MM.1S (cell line): ENCODE measurements at regions not wholly inside any gene's neighbourhood (a gene's known extent, or its start where the extent isn't known, plus 50 kb on each side); places are given as distances from the start of the nearest gene placed in this dataset.
A peak's percentile ranks its signal among the peaks of the same experiment; 100 is the strongest.

Experiments used
- DNase-seq: peaks from one replicate; pipeline ENCODE4 v3.0.0-alpha.2; 2015
- H2AFZ ChIP-seq: fragments of 300-600 bp; sonication (generic); 2 replicates; pipeline ENCODE4 v1.6.0; 2016; ENCODE audit warnings: antibody characterized with exemption, low read length
- H3F3A ChIP-seq: fragments of 300-600 bp; sonication (generic); 2 replicates; pipeline ENCODE4 v1.6.1; 2016; ENCODE audit warnings: mild to moderate bottlenecking, antibody characterized with exemption, low read length, moderate library complexity, mixed read lengths; ENCODE audit not compliant: insufficient read depth
- H3K27ac ChIP-seq: fragments of 300-600 bp; sonication (generic); 2 replicates; pipeline ENCODE4 v1.5.1; 2016; ENCODE audit warnings: mild to moderate bottlenecking, low read length
- H3K27me3 ChIP-seq: fragments of 300-600 bp; sonication (generic); replicated peaks from 2 replicates; pipeline ENCODE4 v1.6.0; 2016; ENCODE audit warnings: low read length; ENCODE audit not compliant: insufficient read depth
- H3K36me3 ChIP-seq: fragments of 300-600 bp; sonication (generic); replicated peaks from 2 replicates; pipeline ENCODE4 v1.6.1; 2016; ENCODE audit warnings: mild to moderate bottlenecking, low read length, mixed read lengths; ENCODE audit not compliant: insufficient read depth
- H3K4me1 ChIP-seq: fragments of 300-600 bp; sonication (generic); 2 replicates; pipeline ENCODE4 v1.6.1; 2016; ENCODE audit warnings: low read length, mixed read lengths
- H3K4me2 ChIP-seq: fragments of 300-600 bp; sonication (generic); 2 replicates; pipeline ENCODE4 v1.6.0; 2016; ENCODE audit warnings: low read depth, low read length
- H3K4me3 ChIP-seq: fragments of 300-600 bp; sonication (generic); 2 replicates; pipeline ENCODE4 v1.5.1; 2016; ENCODE audit warnings: low read length, mixed read lengths
- H3K79me2 ChIP-seq: fragments of 300-600 bp; sonication (generic); 2 replicates; pipeline ENCODE4 v1.6.1; 2016; ENCODE audit warnings: mixed run types, low read length, mixed read lengths
- H3K9ac ChIP-seq: fragments of 300-600 bp; sonication (generic); 2 replicates; pipeline ENCODE4 v1.6.1; 2016; ENCODE audit warnings: low read length, mixed read lengths
- H3K9me2 ChIP-seq: fragments of 300-600 bp; sonication (generic); replicated peaks from 2 replicates; pipeline ENCODE4 v1.6.1; 2016; ENCODE audit warnings: mild to moderate bottlenecking, low read length, mixed read lengths; ENCODE audit not compliant: insufficient read depth
- H3K9me3 ChIP-seq: fragments of 300-600 bp; sonication (generic); replicated peaks from 2 replicates; pipeline ENCODE4 v1.6.1; 2016; ENCODE audit warnings: mild to moderate bottlenecking, low read length, mixed read lengths; ENCODE audit not compliant: insufficient read depth
- H4K20me1 ChIP-seq: fragments of 300-600 bp; sonication (generic); 2 replicates; pipeline ENCODE4 v1.6.1; 2016; ENCODE audit warnings: mild to moderate bottlenecking, low read length, moderate library complexity, mixed read lengths; ENCODE audit not compliant: insufficient read depth
- CTCF ChIP-seq: fragments of 300-600 bp; sonication (generic); IDR thresholded peaks from 2 replicates; pipeline ENCODE4 v1.5.1; 2016; ENCODE audit warnings: antibody characterized with exemption, low read length, mixed read lengths
- EZH2 ChIP-seq: fragments of 300-600 bp; sonication (generic); optimal IDR thresholded peaks from 2 replicates; pipeline ENCODE3; 2017; ENCODE audit warnings: low read depth, mild to moderate bottlenecking, antibody characterized with exemption, low read length, mixed read lengths
- EZH2phosphoT487 ChIP-seq: fragments of 300-600 bp; sonication (generic); IDR thresholded peaks from 2 replicates; pipeline ENCODE4 v1.6.1; 2018; ENCODE audit warnings: antibody characterized with exemption, low read length

GRCh38 chrX:39157006-39157405 lies 355.7 kb downstream of the MID1IP1 start:
- no peaks in the 10 kb centered on the region for H3K79me2 ChIP-seq
- no peaks in the 10 kb centered on the region for H4K20me1 ChIP-seq
- no peak for DNase-seq
- no peaks in the 10 kb centered on the region for H3K36me3 ChIP-seq
- no peak overlapping the region for H3K4me3 ChIP-seq
- no peaks in the 10 kb centered on the region for H3K27me3 ChIP-seq
- H3F3A ChIP-seq = peaks cover 7% of the 10 kb centered on the region; the same call in 1 of the 2 replicates
- peaks cover 36% of the 10 kb centered on the region; the same call in 1 of the 2 replicates for H3K4me1 ChIP-seq
- no peak overlapping the region for H3K4me2 ChIP-seq
- no peaks in the 10 kb centered on the region for H3K9me2 ChIP-seq
- no peak overlapping the region for H2AFZ ChIP-seq
- TF ChIP-seq EZH2phosphoT487 (no peak), EZH2 (no peak), CTCF (no peak)
- H3K9me3 ChIP-seq = no peaks in the 10 kb centered on the region
- H3K9ac ChIP-seq = no peak overlapping the region
- no peak overlapping the region for H3K27ac ChIP-seq

- no peak overlapping the region for H3K4me3 ChIP-seq
- H3K27ac ChIP-seq = no peak overlapping the region
- H3F3A ChIP-seq = peaks cover 7% of the 10 kb centered on the region; the same call in 1 of the 2 replicates
- H4K20me1 ChIP-seq = no peaks in the 10 kb centered on the region
- H3K36me3 ChIP-seq = no peaks in the 10 kb centered on the region
- TF ChIP-seq EZH2 (no peak), EZH2phosphoT487 (no peak), CTCF (no peak)
- H3K4me1 ChIP-seq = peaks cover 36% of the 10 kb centered on the region; the same call in 1 of the 2 replicates
- no peaks in the 10 kb centered on the region for H3K79me2 ChIP-seq
- H3K27me3 ChIP-seq = no peaks in the 10 kb centered on the region
- no peaks in the 10 kb centered on the region for H3K9me3 ChIP-seq
- H3K9me2 ChIP-seq = no peaks in the 10 kb centered on the region
- no peak for DNase-seq
- H3K4me2 ChIP-seq = no peak overlapping the region
- H2AFZ ChIP-seq = no peak overlapping the region
- no peak overlapping the region for H3K9ac ChIP-seq
Measured at GRCh38 chrX:39157796-39158195, 356.5 kb downstream of the MID1IP1 start.

GRCh38 chrX:39158801-39159657 lies 357.8 kb downstream of the MID1IP1 start:
- Histone ChIP-seq H3K9ac (peak overlapping the region; percentile 47), H3K4me1 (peaks cover 36% of the 10 kb centered on the region; the same call in 1 of the 2 replicates), H2AFZ (peak overlapping the region; percentile 64), H3K36me3 (no peaks in the 10 kb centered on the region), H4K20me1 (no peaks in the 10 kb centered on the region), H3K9me2 (no peaks in the 10 kb centered on the region), H3K4me2 (peak overlapping the region; percentile 85), H3K27ac (peak overlapping the region; percentile 70), H3F3A (peaks cover 7% of the 10 kb centered on the region; the same call in 1 of the 2 replicates), H3K4me3 (peak overlapping the region; percentile 39), H3K27me3 (no peaks in the 10 kb centered on the region), H3K9me3 (no peaks in the 10 kb centered on the region), H3K79me2 (no peaks in the 10 kb centered on the region)
- DNase-seq = peak; percentile 66
- TF ChIP-seq EZH2 (no peak), CTCF (no peak), EZH2phosphoT487 (no peak)
